ENCODE measurements at regions not wholly inside any gene's neighbourhood (a gene's known extent, or its start where the extent isn't known, plus 50 kb on each side); places are given as distances from the start of the nearest gene placed in this dataset.
"Not testable (repeated sequence)": the region's sequence is repeated elsewhere in the genome, so short reads cannot be mapped to it uniquely, and the experiment has no call there.

DNA sequence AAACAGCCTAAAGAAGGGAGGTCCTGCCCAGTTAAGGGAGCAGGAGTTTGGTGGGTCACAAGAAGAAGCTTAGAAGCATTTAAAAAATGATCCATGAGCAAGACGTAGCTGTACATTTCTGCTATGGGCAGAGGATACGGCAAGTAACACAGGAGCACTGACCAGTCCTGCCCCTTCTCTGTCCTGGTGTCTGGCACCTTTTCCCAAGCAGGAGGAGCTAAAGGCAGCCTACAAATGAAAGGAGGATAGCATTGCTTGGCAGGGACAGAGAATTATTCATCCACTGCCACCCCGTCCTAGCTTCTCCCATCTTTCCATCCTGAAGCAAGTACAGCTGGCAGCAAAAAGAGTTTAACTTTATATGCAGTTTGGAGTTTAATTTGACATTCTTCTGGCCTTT, 1077.6 kb downstream of the TYW1 start:
- Histone ChIP-seq H3K36me3 (ENCODE audit: insufficient read depth, low read length) (no peaks in the 10 kb centered on the region), H3K27ac (ENCODE audit: low read length) (no peak overlapping the region), H3K4me2 (ENCODE audit: insufficient read depth, low read length) (no peak overlapping the region), H3K9me3 (ENCODE audit: insufficient read depth, low read length, severe bottlenecking) (no peaks in the 10 kb centered on the region), H3K79me2 (ENCODE audit: insufficient read depth, low read length) (no peaks in the 10 kb centered on the region), H3K4me3 (ENCODE audit: low read depth in 1 of 2, low read length in 2 of 2) (no peak overlapping the region), H4K20me1 (ENCODE audit: insufficient read depth, low read length) (no peaks in the 10 kb centered on the region), H3K9ac (ENCODE audit: low read depth, low read length) (no peak overlapping the region), H3K27me3 (ENCODE audit: insufficient read depth, low read length, poor library complexity) (no peaks in the 10 kb centered on the region), H2AFZ (ENCODE audit: low read depth, low read length) (no peak overlapping the region), H3K4me1 (ENCODE audit: insufficient read depth, low read length) (no peaks in the 10 kb centered on the region)
- TF ChIP-seq, protein P1, sequence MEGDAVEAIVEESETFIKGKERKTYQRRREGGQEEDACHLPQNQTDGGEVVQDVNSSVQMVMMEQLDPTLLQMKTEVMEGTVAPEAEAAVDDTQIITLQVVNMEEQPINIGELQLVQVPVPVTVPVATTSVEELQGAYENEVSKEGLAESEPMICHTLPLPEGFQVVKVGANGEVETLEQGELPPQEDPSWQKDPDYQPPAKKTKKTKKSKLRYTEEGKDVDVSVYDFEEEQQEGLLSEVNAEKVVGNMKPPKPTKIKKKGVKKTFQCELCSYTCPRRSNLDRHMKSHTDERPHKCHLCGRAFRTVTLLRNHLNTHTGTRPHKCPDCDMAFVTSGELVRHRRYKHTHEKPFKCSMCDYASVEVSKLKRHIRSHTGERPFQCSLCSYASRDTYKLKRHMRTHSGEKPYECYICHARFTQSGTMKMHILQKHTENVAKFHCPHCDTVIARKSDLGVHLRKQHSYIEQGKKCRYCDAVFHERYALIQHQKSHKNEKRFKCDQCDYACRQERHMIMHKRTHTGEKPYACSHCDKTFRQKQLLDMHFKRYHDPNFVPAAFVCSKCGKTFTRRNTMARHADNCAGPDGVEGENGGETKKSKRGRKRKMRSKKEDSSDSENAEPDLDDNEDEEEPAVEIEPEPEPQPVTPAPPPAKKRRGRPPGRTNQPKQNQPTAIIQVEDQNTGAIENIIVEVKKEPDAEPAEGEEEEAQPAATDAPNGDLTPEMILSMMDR (IDR thresholded peaks at IDR 0.05; ENCODE audit: borderline replicate concordance, extremely low read depth, low read length, poor library complexity, severe bottlenecking): no peak
- TF ChIP-seq EZH2 (IDR thresholded peaks at IDR 0.05; ENCODE audit: borderline replicate concordance, low read depth, low read length, severe bottlenecking): no peak
- ATAC-seq (ENCODE audit: insufficient read depth, low read depth): no peak
- no peak for DNase-seq

DNA sequence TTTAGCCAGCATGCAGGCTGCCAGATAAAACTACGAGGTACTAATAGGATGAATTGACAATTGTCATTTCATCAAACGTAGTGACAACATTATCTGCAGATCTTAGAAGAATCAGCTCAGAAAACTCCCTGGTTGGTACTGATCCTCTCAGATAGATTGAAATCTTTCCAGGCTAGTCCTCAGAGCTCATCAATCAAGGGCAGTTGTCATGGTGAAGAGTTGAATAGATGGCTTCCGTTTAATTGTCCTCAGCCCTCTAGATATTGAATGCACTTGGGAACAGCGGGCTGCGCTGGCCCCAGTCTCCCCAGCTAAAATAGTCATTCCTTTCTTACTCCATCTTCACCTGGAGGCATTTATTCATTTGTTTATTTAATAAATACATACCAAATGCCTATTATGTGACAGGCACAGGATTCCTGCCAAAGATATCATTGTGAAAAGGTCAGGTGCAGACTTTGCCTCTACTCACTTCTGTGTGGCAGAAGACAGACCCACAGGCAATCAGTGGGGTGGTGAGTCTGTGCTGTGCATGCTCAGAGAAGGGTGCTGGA, 1081.6 kb downstream of the TYW1 start:
- H2AFZ ChIP-seq (ENCODE audit: low read depth, low read length): no peak overlapping the region
- no peaks in the 10 kb centered on the region for H3K27me3 ChIP-seq (ENCODE audit: insufficient read depth, low read length, poor library complexity)
- ATAC-seq (ENCODE audit: insufficient read depth, low read depth) (no peak), DNase-seq (no peak)
- no peaks in the 10 kb centered on the region for H3K36me3 ChIP-seq (ENCODE audit: insufficient read depth, low read length)
- no peak overlapping the region for H3K9ac ChIP-seq (ENCODE audit: low read depth, low read length)
- peaks cover 2% of the 10 kb centered on the region for H3K9me3 ChIP-seq (ENCODE audit: insufficient read depth, low read length, severe bottlenecking)
- no peak overlapping the region for H3K4me3 ChIP-seq (ENCODE audit: low read depth in 1 of 2, low read length in 2 of 2)
- TF ChIP-seq, protein P1 (IDR thresholded peaks at IDR 0.05; ENCODE audit: borderline replicate concordance, extremely low read depth, low read length, poor library complexity, severe bottlenecking): no peak
- TF ChIP-seq EZH2 (IDR thresholded peaks at IDR 0.05; ENCODE audit: borderline replicate concordance, low read depth, low read length, severe bottlenecking): no peak
- H4K20me1 ChIP-seq (ENCODE audit: insufficient read depth, low read length): no peaks in the 10 kb centered on the region
- H3K4me2 ChIP-seq (ENCODE audit: insufficient read depth, low read length): no peak overlapping the region
- no peaks in the 10 kb centered on the region for H3K79me2 ChIP-seq (ENCODE audit: insufficient read depth, low read length)
- no peaks in the 10 kb centered on the region for H3K4me1 ChIP-seq (ENCODE audit: insufficient read depth, low read length)
- no peak overlapping the region for H3K27ac ChIP-seq (ENCODE audit: low read length)

DNA sequence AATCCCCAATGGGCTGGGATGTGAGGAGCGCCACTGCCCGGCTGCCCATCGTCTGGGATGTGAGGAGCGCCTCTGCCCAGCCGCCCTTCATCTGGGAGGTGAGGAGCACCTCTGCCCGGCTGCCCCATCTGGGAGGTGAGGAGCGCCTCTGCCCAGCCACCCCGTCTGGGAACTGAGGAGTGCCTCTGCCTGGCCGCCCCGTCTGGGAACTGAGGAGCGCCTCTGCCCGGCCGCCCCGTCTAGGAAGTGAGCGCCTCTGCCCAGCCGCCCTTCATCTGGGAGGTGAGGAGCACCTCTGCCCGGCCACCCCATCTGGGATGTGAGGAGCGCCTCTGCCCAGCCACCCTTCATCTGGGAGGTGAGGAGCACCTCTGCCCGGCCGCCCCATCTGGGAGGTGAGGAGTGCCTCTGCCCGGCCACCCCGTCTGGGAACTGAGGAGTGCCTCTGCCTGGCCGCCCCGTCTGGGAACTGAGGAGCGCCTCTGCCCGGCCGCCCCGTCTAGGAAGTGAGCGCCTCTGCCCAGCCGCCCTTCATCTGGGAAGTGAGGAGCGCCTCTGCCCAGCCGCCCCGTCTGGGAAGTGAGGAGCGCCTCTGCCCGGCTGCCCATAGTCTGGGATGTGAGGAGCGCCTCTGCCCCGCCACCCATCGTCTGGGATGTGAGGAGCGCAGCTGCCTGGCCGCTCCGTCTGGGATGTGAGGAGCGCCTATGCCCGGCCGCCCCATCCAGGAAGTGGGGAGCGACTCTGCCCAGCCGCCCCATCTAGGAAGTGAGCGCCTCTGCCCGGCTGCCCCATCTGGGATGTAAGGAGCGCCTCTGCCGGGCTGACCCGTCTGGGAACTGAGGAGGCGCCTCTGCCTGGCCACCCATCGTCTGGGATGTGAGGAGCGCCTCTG, 1085.7 kb downstream of the TYW1 start:
- H3K9ac ChIP-seq (ENCODE audit: low read depth, low read length); ATAC-seq (ENCODE audit: insufficient read depth, low read depth); H2AFZ ChIP-seq (ENCODE audit: low read depth, low read length); H3K27me3 ChIP-seq (ENCODE audit: insufficient read depth, low read length, poor library complexity); DNase-seq; H3K36me3 ChIP-seq (ENCODE audit: insufficient read depth, low read length); H3K27ac ChIP-seq (ENCODE audit: low read length); H3K4me3 ChIP-seq (ENCODE audit: low read depth in 1 of 2, low read length in 2 of 2); H4K20me1 ChIP-seq (ENCODE audit: insufficient read depth, low read length); H3K4me2 ChIP-seq (ENCODE audit: insufficient read depth, low read length); H3K79me2 ChIP-seq (ENCODE audit: insufficient read depth, low read length); H3K9me3 ChIP-seq (ENCODE audit: insufficient read depth, low read length, severe bottlenecking); H3K4me1 ChIP-seq (ENCODE audit: insufficient read depth, low read length): not testable (repeated sequence)

DNA sequence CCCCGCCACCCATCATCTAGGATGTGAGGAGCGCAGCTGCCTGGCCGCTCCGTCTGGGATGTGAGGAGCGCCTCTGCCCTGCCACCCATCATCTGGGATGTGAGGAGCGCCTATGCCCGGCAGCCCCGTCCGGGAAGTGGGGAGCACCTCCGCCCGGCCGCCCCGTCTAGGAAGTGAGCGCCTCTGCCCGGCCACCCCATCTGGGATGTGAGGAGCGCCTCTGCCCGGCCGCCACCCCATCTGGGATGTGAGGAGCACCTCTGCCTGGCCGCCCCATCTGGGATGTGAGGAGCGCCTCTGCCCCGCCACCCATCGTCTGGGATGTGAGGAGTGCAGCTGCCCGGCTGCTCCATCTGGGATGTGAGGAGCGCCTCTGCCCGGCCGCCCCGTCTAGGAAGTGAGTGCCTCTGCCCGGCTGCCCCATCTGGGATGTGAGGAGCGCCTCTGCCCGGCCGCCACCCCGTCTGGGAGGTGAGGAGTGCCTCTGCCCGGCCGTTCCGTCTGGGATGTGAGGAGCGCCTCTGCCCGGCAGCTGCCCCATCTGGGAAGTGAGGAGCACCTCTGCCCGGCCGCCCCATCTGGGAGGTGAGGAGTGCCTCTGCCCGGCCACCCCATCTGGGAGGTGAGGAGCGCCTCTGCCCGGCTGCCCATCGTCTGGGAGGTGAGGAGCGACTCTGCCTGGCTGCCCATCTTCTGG, 1086.5 kb downstream of the TYW1 start:
- not testable (repeated sequence) for H3K4me1 ChIP-seq (ENCODE audit: insufficient read depth, low read length); H4K20me1 ChIP-seq (ENCODE audit: insufficient read depth, low read length); H3K4me2 ChIP-seq (ENCODE audit: insufficient read depth, low read length); H3K9me3 ChIP-seq (ENCODE audit: insufficient read depth, low read length, severe bottlenecking); H3K36me3 ChIP-seq (ENCODE audit: insufficient read depth, low read length); H3K27me3 ChIP-seq (ENCODE audit: insufficient read depth, low read length, poor library complexity); H3K79me2 ChIP-seq (ENCODE audit: insufficient read depth, low read length); DNase-seq; H2AFZ ChIP-seq (ENCODE audit: low read depth, low read length); ATAC-seq (ENCODE audit: insufficient read depth, low read depth); H3K9ac ChIP-seq (ENCODE audit: low read depth, low read length); H3K27ac ChIP-seq (ENCODE audit: low read length); H3K4me3 ChIP-seq (ENCODE audit: low read depth in 1 of 2, low read length in 2 of 2)

Measured in DND-41 (cell line).